ENCODE measurements at regions not wholly inside any gene's neighbourhood (a gene's known extent, or its start where the extent isn't known, plus 50 kb on each side); places are given as distances from the start of the nearest gene placed in this dataset.

DNA sequence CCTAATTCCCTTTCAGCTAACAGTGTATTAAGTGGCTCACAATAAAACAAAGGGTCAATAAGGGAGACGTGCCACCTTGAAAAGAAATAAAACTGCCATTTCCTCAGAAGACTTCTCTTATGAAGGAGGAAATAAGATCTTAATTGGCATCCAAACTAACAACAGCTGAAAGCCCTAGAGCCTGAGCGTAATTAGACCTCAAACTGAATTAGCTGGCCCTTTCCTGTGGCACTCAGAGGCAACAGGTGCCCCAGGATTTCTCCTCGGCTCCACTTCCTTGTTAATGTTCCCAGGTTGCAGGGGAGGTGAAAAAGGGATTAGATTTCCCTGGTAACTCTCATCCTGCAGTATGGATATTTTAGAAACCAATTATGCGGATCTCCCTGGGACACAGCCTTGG, 804.3 kb downstream of the DCDC2C start:
- TF ChIP-seq CTCF (conservative IDR thresholded peaks at IDR 0.05) (no peak), ZFX (IDR thresholded peaks at IDR 0.05) (no peak)

Data from C4-2B (cell line).